ENCODE measurements at regions not wholly inside any gene's neighbourhood (a gene's known extent, or its start where the extent isn't known, plus 50 kb on each side); places are given as distances from the start of the nearest gene placed in this dataset.

GRCh38 chr2:215550331-215550730, 114.5 kb upstream of the FN1 start:
- Histone ChIP-seq H3K9me3 (ENCODE audit: control insufficient read depth, insufficient read depth, low read length) (no peaks in the 10 kb centered on the region), H3F3A (ENCODE audit: control insufficient read depth, insufficient read depth) (no peaks in the 10 kb centered on the region)

DNA sequence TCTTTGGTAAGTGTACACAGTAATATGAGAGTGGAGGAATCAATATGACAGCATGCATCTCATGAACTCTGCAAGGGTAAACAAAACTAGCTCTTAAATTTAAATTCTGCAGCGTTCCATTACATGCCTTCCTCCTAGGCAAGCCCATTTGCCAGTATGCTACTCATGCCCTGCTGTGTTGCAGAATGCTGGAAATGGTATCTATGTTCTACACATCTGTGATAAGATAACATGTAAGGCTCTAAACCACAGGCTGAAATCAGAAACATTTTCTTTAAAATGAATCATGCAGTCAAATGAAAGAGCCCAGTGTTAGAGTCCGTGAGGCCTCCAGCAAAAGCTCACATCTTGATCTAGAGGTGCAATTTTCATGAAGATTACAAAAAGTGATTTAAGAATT, 112.8 kb upstream of the FN1 start:
- no peak overlapping the region for H3K4me2 ChIP-seq (ENCODE audit: low read length)
- no peaks in the 10 kb centered on the region for H3K4me1 ChIP-seq (ENCODE audit: control insufficient read depth, low read length)
- no peaks in the 10 kb centered on the region for H4K20me1 ChIP-seq (ENCODE audit: control insufficient read depth, insufficient read depth, low read depth, low read length)
- no peaks in the 10 kb centered on the region for H3F3A ChIP-seq (ENCODE audit: control insufficient read depth, insufficient read depth)
- no peak overlapping the region for H3K27ac ChIP-seq (ENCODE audit: low read depth, low read length)
- no peak overlapping the region for H3K4me3 ChIP-seq (ENCODE audit: low read length)
- no peaks in the 10 kb centered on the region for H3K27me3 ChIP-seq (ENCODE audit: control insufficient read depth, low read length)
- H3K9me3 ChIP-seq (ENCODE audit: control insufficient read depth, insufficient read depth, low read length) = no peaks in the 10 kb centered on the region
- no peaks in the 10 kb centered on the region for H3K79me2 ChIP-seq (ENCODE audit: control insufficient read depth, low read length)
- no peaks in the 10 kb centered on the region for H3K9me2 ChIP-seq (replicated peaks; ENCODE audit: control insufficient read depth, low read length)
- TF ChIP-seq CTCF (IDR thresholded peaks at IDR 0.05; ENCODE audit: low read depth, low read length, poor library complexity, severe bottlenecking) (no peak), EZH2phosphoT487 (IDR thresholded peaks at IDR 0.05; ENCODE audit: borderline replicate concordance, low read length) (no peak)
- no peaks in the 10 kb centered on the region for H3K36me3 ChIP-seq (ENCODE audit: control insufficient read depth, low read length)

More at GRCh38 chr2:215550331-215550730, 114.5 kb upstream of the FN1 start:
- no peak overlapping the region for H3K4me2 ChIP-seq (ENCODE audit: low read length)
- H3K36me3 ChIP-seq (ENCODE audit: control insufficient read depth, low read length) = no peaks in the 10 kb centered on the region
- H3K79me2 ChIP-seq (ENCODE audit: control insufficient read depth, low read length) = no peaks in the 10 kb centered on the region
- no peak overlapping the region for H3K4me3 ChIP-seq (ENCODE audit: low read length)
- no peaks in the 10 kb centered on the region for H3K27me3 ChIP-seq (ENCODE audit: control insufficient read depth, low read length)
- H3K27ac ChIP-seq (ENCODE audit: low read depth, low read length) = no peak overlapping the region
- H3K9me2 ChIP-seq (replicated peaks; ENCODE audit: control insufficient read depth, low read length) = no peaks in the 10 kb centered on the region
- no peaks in the 10 kb centered on the region for H3K4me1 ChIP-seq (ENCODE audit: control insufficient read depth, low read length)
- no peaks in the 10 kb centered on the region for H4K20me1 ChIP-seq (ENCODE audit: control insufficient read depth, insufficient read depth, low read depth, low read length)
- TF ChIP-seq EZH2phosphoT487 (IDR thresholded peaks at IDR 0.05; ENCODE audit: borderline replicate concordance, low read length) = no peak
- no peak for TF ChIP-seq CTCF (IDR thresholded peaks at IDR 0.05; ENCODE audit: low read depth, low read length, poor library complexity, severe bottlenecking)

DNA sequence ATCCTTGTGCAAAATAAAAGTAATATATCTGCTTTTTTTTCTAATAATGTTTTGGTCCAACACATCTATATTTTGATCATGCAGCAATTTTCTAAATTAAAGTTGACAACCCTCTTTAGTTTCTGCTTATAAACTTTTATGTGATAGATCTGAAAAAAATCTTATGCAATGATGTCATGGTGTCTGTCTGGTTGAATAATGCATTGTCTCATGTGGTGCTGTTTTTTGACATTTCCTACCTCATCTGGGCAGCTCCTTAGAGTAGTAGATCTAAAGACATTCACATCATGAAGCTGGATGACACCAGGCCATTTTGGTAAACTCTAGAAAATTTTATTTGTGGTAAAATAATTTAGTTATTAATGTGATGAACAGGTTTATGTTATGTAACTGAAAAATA, 106.8 kb upstream of the FN1 start:
- H3K9me2 ChIP-seq (replicated peaks; ENCODE audit: control insufficient read depth, low read length) = no peaks in the 10 kb centered on the region
- H3K4me1 ChIP-seq (ENCODE audit: control insufficient read depth, low read length) = no peaks in the 10 kb centered on the region
- H3K27me3 ChIP-seq (ENCODE audit: control insufficient read depth, low read length) = no peaks in the 10 kb centered on the region
- H3F3A ChIP-seq (ENCODE audit: control insufficient read depth, insufficient read depth) = no peaks in the 10 kb centered on the region
- H3K36me3 ChIP-seq (ENCODE audit: control insufficient read depth, low read length) = no peaks in the 10 kb centered on the region
- no peak overlapping the region for H3K27ac ChIP-seq (ENCODE audit: low read depth, low read length)
- no peak overlapping the region for H3K4me2 ChIP-seq (ENCODE audit: low read length)
- H4K20me1 ChIP-seq (ENCODE audit: control insufficient read depth, insufficient read depth, low read depth, low read length) = no peaks in the 10 kb centered on the region
- H3K79me2 ChIP-seq (ENCODE audit: control insufficient read depth, low read length) = no peaks in the 10 kb centered on the region
- no peak overlapping the region for H3K4me3 ChIP-seq (ENCODE audit: low read length)
- TF ChIP-seq CTCF (IDR thresholded peaks at IDR 0.05; ENCODE audit: low read depth, low read length, poor library complexity, severe bottlenecking) = no peak
- TF ChIP-seq EZH2phosphoT487 (IDR thresholded peaks at IDR 0.05; ENCODE audit: borderline replicate concordance, low read length) = no peak
- H3K9me3 ChIP-seq (ENCODE audit: control insufficient read depth, insufficient read depth, low read length) = no peaks in the 10 kb centered on the region

GRCh38 chr2:215540658-215541057, 104.8 kb upstream of the FN1 start:
- Histone ChIP-seq H3K79me2 (ENCODE audit: control insufficient read depth, low read length) (no peaks in the 10 kb centered on the region), H3K4me1 (ENCODE audit: control insufficient read depth, low read length) (no peaks in the 10 kb centered on the region), H3K9me3 (ENCODE audit: control insufficient read depth, insufficient read depth, low read length) (no peaks in the 10 kb centered on the region), H3K4me2 (ENCODE audit: low read length) (no peak overlapping the region), H3K27me3 (ENCODE audit: control insufficient read depth, low read length) (no peaks in the 10 kb centered on the region), H3F3A (ENCODE audit: control insufficient read depth, insufficient read depth) (no peaks in the 10 kb centered on the region), H3K4me3 (ENCODE audit: low read length) (no peak overlapping the region), H3K9me2 (replicated peaks; ENCODE audit: control insufficient read depth, low read length) (no peaks in the 10 kb centered on the region), H3K36me3 (ENCODE audit: control insufficient read depth, low read length) (no peaks in the 10 kb centered on the region), H4K20me1 (ENCODE audit: control insufficient read depth, insufficient read depth, low read depth, low read length) (no peaks in the 10 kb centered on the region), H3K27ac (ENCODE audit: low read depth, low read length) (no peak overlapping the region)
- TF ChIP-seq EZH2phosphoT487 (IDR thresholded peaks at IDR 0.05; ENCODE audit: borderline replicate concordance, low read length) (no peak), CTCF (IDR thresholded peaks at IDR 0.05; ENCODE audit: low read depth, low read length, poor library complexity, severe bottlenecking) (no peak)

All from DOHH2 (cell line).